SK-N-SH (cell line): ENCODE measurements at regions not wholly inside any gene's neighbourhood (a gene's known extent, or its start where the extent isn't known, plus 50 kb on each side); places are given as distances from the start of the nearest gene placed in this dataset.

Experiments
- CTCF ChIA-PET: fragments of 300-600, 350-600 bp; formaldehyde crosslinking; extraction: SDS; loops from one replicate; lab custom pipeline; 2021; lab: Yijun Ruan, JAX
- POLR2A ChIA-PET: fragments of 350-600 bp; sonication (Branson Sonifier 250); formaldehyde crosslinking; extraction: SDS; loops from one replicate; lab custom pipeline; 2020; ENCODE audit warnings: antibody characterized with exemption, inconsistent platforms; lab: Yijun Ruan, JAX
- DNase-seq: peaks from one replicate; pipeline ENCODE4 v3.0.0; 2012
- H2AFZ ChIP-seq: fragments of 200-600 bp; sonication (generic); 2 replicates; pipeline ENCODE4 v1.8.1; 2016; ENCODE audit warnings: antibody characterized with exemption, mild to moderate bottlenecking, low read depth
- H3F3A ChIP-seq: fragments of 200-600 bp; sonication (generic); replicated peaks from 2 replicates; pipeline ENCODE3; 2016; ENCODE audit warnings: antibody characterized with exemption, mild to moderate bottlenecking; ENCODE audit not compliant: insufficient read depth
- H3K27ac ChIP-seq, 2 experiments: fragments of 200-500 bp in 1 of 2; fragments of 200-600 bp in 1 of 2; sonication (Bioruptor generic) in 1 of 2; sonication (generic), shearing (Covaris generic) in 1 of 2; 2 replicates each; pipeline versions ENCODE4 v1.5.1 to v1.6.1; 2014 to 2016; ENCODE audit warnings: low read depth in 2 of 2, inconsistent platforms in 1 of 2, low read length in 1 of 2, mild to moderate bottlenecking in 1 of 2, mixed read lengths in 1 of 2
- H3K27me3 ChIP-seq: fragments of 200-600 bp; sonication (generic), shearing (Covaris generic); 2 replicates; pipeline ENCODE4 v1.6.1; 2016; ENCODE audit warnings: mixed run types; ENCODE audit not compliant: insufficient read depth
- H3K36me3 ChIP-seq, 2 experiments: fragments of 200-500 bp in 1 of 2; fragments of 200-600 bp in 1 of 2; sonication (Bioruptor generic) in 1 of 2; sonication (generic) in 1 of 2; replicated peaks in 1 of 2; 2 replicates each; pipeline versions ENCODE3 to v1.5.1; 2014 to 2016; ENCODE audit warnings: low read length in 1 of 2, mild to moderate bottlenecking in 1 of 2; ENCODE audit not compliant: insufficient read depth in 2 of 2, control insufficient read depth in 1 of 2
- H3K4me1 ChIP-seq, 2 experiments: fragments of 200-500 bp in 1 of 2; fragments of 200-600 bp in 1 of 2; sonication (Bioruptor generic) in 1 of 2; sonication (generic), shearing (Covaris generic) in 1 of 2; 2 replicates each; pipeline versions ENCODE4 v1.5.1 to v1.6.1; 2014 to 2016; ENCODE audit warnings: low read depth in 1 of 2, low read length in 1 of 2, mixed run types in 1 of 2; ENCODE audit not compliant: insufficient read depth in 2 of 2, control insufficient read depth in 1 of 2
- H3K4me2 ChIP-seq: fragments of 200-600 bp; sonication (generic), shearing (Covaris generic); 2 replicates; pipeline ENCODE4 v1.6.1; 2017; ENCODE audit warnings: mixed run types
- H3K4me3 ChIP-seq, 2 experiments: fragments of 200-500 bp in 1 of 2; fragments of 200-600 bp in 1 of 2; sonication (Bioruptor generic) in 1 of 2; sonication (generic), shearing (Covaris generic) in 1 of 2; 2 replicates each; pipeline versions ENCODE4 v1.5.1 to v1.8.1; 2014 to 2016; ENCODE audit warnings: low read depth in 2 of 2, inconsistent platforms in 1 of 2, low read length in 1 of 2, mild to moderate bottlenecking in 1 of 2, mixed read lengths in 1 of 2, moderate library complexity in 1 of 2
- H3K79me2 ChIP-seq: fragments of 200-600 bp; sonication (generic); 2 replicates; pipeline ENCODE4 v1.8.1; 2017; ENCODE audit warnings: mild to moderate bottlenecking; ENCODE audit not compliant: insufficient read depth
- H3K9ac ChIP-seq: fragments of 200-600 bp; sonication (generic); 2 replicates; pipeline ENCODE4 v1.6.1; 2017; ENCODE audit warnings: mixed run types
- H3K9me2 ChIP-seq: fragments of 200-600 bp; sonication (generic); 2 replicates; pipeline ENCODE4 v1.6.1; 2017; ENCODE audit warnings: mixed run types
- H3K9me3 ChIP-seq: fragments of 200-600 bp; sonication (generic); 2 replicates; pipeline ENCODE4 v1.6.1; 2017; ENCODE audit warnings: mixed run types, mild to moderate bottlenecking, moderate library complexity
- H4K20me1 ChIP-seq: fragments of 200-600 bp; sonication (generic); 2 replicates; pipeline ENCODE4 v1.6.1; 2017; ENCODE audit warnings: mild to moderate bottlenecking, mixed run types; ENCODE audit not compliant: insufficient read depth
- CTCF ChIP-seq: fragments of 200-600 bp; sonication (generic); IDR thresholded peaks from 2 replicates; pipeline ENCODE4 v1.6.1; 2017; ENCODE audit warnings: antibody characterized with exemption, mild to moderate bottlenecking, moderate library complexity
- EP300 ChIP-seq, 2 experiments: IDR thresholded peaks; 2 replicates each; pipeline versions ENCODE4 v1.4.0 to v1.6.1; 2012; ENCODE audit warnings: borderline replicate concordance in 1 of 2, low read depth in 1 of 2, low read length in 1 of 2
- FOXJ3 ChIP-seq: sonication (generic); formaldehyde crosslinking; IDR thresholded peaks from 2 replicates; pipeline ENCODE4 v1.5.1; 2020; ENCODE audit warnings: mild to moderate bottlenecking, missing genetic modification reagents
- FOXM1 ChIP-seq: IDR thresholded peaks from 2 replicates; pipeline ENCODE4 v1.4.0; 2012; ENCODE audit warnings: low read depth, mild to moderate bottlenecking
- MAX ChIP-seq: IDR thresholded peaks from 2 replicates; pipeline ENCODE4 v1.4.0; 2012; ENCODE audit warnings: low read depth
- MEF2A ChIP-seq: IDR thresholded peaks from 2 replicates; pipeline ENCODE4 v1.4.0; 2012; ENCODE audit warnings: low read depth, borderline replicate concordance
- PBX3 ChIP-seq: IDR thresholded peaks from 2 replicates; pipeline ENCODE4; 2012
- REST ChIP-seq: IDR thresholded peaks from 2 replicates; pipeline ENCODE4 v1.6.1; 2012; ENCODE audit warnings: mild to moderate bottlenecking, low read depth, low read length, moderate library complexity
- RXRA ChIP-seq: IDR thresholded peaks from 2 replicates; pipeline ENCODE4 v1.4.0; 2012; ENCODE audit warnings: low read depth, mild to moderate bottlenecking, borderline replicate concordance
- SIN3A ChIP-seq: IDR thresholded peaks from 2 replicates; pipeline ENCODE4 v1.6.1; 2012; ENCODE audit warnings: low read depth, mild to moderate bottlenecking, low read length, moderate library complexity, borderline replicate concordance
- SMC3 ChIP-seq: IDR thresholded peaks from 2 replicates; pipeline ENCODE4 v1.6.1; 2012; ENCODE audit warnings: low read depth, low read length, improper control_type of control experiment
- TAF1 ChIP-seq: IDR thresholded peaks from 2 replicates; pipeline ENCODE4 v1.6.1; 2012; ENCODE audit warnings: low read depth, mild to moderate bottlenecking, low read length, moderate library complexity, borderline replicate concordance
- USF2 ChIP-seq: fragments of 150-350 bp; IDR thresholded peaks from 2 replicates; pipeline ENCODE4 v1.6.1; 2017; ENCODE audit warnings: antibody characterized with exemption, low read length, low read depth, borderline replicate concordance
- WGBS: methylation state at CpG from one replicate; pipeline ENCODE4 v1.1.6; 2017; ENCODE audit warnings: low lambda C conversion rate; 5-methylcytosine and 5-hydroxymethylcytosine counted together
- TF ChIP-seq, protein P1 (sequence below): IDR thresholded peaks from 2 replicates; pipeline ENCODE4 v1.4.0; 2012; ENCODE audit warnings: low read depth, borderline replicate concordance

GRCh38 chr10:60704471-60704870, 73.8 kb upstream of the CDK1 start (continued):
- TF ChIP-seq FOXJ3 (CRISPR knock-in tag) (no peak), MAX (no peak), SIN3A (no peak), PBX3 (no peak), EP300 (IDR thresholded peaks at IDR 0.05; ENCODE audit: borderline replicate concordance in 1 of 2, low read depth in 1 of 2, low read length in 1 of 2) (no peak), USF2 (no peak), TAF1 (no peak)
- TF ChIP-seq, protein P1, sequence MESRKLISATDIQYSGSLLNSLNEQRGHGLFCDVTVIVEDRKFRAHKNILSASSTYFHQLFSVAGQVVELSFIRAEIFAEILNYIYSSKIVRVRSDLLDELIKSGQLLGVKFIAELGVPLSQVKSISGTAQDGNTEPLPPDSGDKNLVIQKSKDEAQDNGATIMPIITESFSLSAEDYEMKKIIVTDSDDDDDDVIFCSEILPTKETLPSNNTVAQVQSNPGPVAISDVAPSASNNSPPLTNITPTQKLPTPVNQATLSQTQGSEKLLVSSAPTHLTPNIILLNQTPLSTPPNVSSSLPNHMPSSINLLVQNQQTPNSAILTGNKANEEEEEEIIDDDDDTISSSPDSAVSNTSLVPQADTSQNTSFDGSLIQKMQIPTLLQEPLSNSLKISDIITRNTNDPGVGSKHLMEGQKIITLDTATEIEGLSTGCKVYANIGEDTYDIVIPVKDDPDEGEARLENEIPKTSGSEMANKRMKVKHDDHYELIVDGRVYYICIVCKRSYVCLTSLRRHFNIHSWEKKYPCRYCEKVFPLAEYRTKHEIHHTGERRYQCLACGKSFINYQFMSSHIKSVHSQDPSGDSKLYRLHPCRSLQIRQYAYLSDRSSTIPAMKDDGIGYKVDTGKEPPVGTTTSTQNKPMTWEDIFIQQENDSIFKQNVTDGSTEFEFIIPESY = no peak

- no peak for DNase-seq
- H3K4me3 ChIP-seq = no peak overlapping the region
- H3K9me3 ChIP-seq = 0 out of 2 replicates have a peak, but pooled peaks cover 4% of the 10 kb centered on the region
- H4K20me1 ChIP-seq = no peaks in the 10 kb centered on the region
- no peak overlapping the region for H2AFZ ChIP-seq
- H3K27ac ChIP-seq = no peak overlapping the region
- no peaks in the 10 kb centered on the region for H3K36me3 ChIP-seq
- H3K27me3 ChIP-seq = no peaks in the 10 kb centered on the region
- no peak overlapping the region for H3K4me2 ChIP-seq
- H3K4me1 ChIP-seq = no peaks in the 10 kb centered on the region; a peak in 1 of 4 replicates
- CTCF ChIA-PET = interaction anchor here (1.1 kb wide), 1 partner anchor 67 kb away, joined by 3 read pairs; no protein-coding TSS in a partner anchor
- WGBS = 86% methylated on average over 7 of the region's 7 CpGs
- H3K9ac ChIP-seq = no peak overlapping the region
- H3F3A ChIP-seq = no peaks in the 10 kb centered on the region
- POLR2A ChIA-PET = no interaction called here
- H3K9me2 ChIP-seq = no peaks in the 10 kb centered on the region; the same call in 1 of the 2 replicates
- no peaks in the 10 kb centered on the region for H3K79me2 ChIP-seq
- no peak for TF ChIP-seq USF2
- no peak for TF ChIP-seq FOXM1
- no peak for TF ChIP-seq SMC3
- no peak for TF ChIP-seq RXRA
- no peak for TF ChIP-seq EP300 (IDR thresholded peaks at IDR 0.05; ENCODE audit: borderline replicate concordance in 1 of 2, low read depth in 1 of 2, low read length in 1 of 2)
- TF ChIP-seq REST = no peak
- TF ChIP-seq MEF2A = no peak
- no peak for TF ChIP-seq CTCF
- TF ChIP-seq, protein P1 = no peak
- no peak for TF ChIP-seq FOXJ3 (CRISPR knock-in tag)
These were observed 74.8 kb upstream of the CDK1 start for GRCh38 chr10:60703266-60704041.
